Right lung (tissue), 2 donors: ENCODE measurements at regions not wholly inside any gene's neighbourhood (a gene's known extent, or its start where the extent isn't known, plus 50 kb on each side); places are given as distances from the start of the nearest gene placed in this dataset.

Source experiments
- DNase-seq, 2 donors: peaks; one replicate each; pipeline ENCODE4 v3.0.0-alpha.2; 2013

DNA sequence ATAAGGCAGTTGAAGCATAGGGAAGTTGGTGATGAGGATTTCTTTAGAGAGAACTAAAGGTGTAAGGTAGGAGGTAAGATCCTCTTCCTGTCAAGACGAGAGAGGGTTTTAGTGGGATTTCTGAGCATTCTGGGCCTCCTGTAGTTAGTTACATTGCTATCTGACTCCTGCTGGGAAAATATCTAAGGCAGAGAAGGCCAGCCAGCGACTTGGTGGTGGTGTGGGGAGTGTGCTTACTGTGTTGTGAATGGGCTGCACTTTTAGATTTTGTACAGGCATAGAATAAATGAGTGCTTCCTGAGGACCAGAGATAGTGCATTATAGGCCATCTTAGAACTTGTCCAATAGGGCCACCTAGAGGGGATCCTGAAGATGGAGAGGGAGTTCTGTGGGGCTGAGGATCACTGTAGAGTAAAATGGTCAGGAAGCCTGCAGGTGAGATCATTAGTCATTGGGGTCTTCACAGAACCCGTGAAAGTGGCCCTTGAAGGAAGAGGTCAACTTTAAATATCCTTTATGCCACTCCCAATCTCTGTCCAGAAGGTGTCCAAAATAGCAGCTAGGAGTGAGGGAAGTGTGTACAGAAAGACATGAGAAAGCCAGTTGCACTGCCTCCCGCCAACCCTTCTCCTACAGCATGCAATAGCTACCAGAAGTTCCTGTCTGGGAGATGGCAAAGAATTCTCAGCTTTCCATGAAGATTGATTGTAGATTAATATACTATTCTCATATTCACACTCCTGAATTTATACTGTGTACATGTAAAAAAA is 266.6 kb downstream of the POLR1F start:
- DNase-seq: no peak

DNA sequence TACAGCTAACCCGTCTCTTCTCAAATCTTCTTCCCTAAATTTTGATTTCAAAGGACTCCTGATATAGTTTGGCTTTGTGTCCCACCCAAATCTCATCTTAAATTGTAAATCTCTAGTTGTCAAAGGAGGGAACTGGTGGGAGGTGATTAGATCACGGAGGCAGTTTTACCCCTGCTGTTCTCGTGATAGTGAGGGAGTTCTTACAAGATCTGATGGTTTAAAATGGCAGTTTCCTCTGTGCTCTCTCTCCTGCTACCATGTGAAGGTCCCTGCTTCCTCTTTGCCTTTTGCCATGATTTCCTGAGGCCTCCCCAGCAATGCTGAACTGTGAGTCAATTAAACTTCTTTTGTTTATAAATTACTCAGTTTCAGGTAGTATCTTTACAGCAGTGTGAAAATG is 269.3 kb downstream of the POLR1F start:
- DNase-seq: no peak

DNA sequence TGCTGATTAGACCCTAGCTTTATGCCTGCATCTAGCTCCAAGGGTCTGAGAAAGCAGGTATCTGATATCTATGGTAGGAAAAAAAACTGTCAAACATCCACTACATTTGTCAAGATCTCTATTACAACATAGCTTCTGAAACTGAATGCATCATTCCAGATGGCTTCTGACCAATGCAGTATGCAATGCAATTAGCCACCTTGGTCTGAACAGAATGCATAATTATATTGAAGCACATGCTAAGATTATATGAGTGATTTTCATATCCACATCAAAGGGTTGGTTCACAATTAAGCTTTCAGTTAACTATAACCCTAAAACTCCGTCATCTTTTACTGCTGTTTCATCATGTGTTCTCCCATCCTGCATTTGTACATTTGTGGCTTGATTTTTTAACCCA is 271.4 kb downstream of the POLR1F start:
- DNase-seq: no peak

DNA sequence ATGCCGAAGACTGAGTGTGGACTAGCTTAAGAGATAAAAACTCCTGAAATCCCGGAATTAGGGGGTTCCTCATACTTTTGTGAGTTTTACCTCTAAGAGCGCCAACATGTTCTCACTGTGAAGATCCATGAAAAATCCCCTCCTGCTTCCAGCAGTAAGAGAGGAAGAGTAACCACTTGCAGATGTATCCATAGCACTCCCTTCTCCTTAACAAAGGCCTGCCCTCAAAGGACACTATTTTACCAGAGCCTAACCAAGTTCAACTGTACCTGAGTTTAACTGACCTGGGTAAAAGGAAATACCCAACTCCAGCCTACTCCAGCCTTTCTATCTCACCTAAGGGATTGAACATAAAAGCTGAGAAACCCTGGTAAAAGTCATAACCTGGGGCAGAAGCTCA is 280.9 kb downstream of the POLR1F start:
- no peak for DNase-seq

DNA sequence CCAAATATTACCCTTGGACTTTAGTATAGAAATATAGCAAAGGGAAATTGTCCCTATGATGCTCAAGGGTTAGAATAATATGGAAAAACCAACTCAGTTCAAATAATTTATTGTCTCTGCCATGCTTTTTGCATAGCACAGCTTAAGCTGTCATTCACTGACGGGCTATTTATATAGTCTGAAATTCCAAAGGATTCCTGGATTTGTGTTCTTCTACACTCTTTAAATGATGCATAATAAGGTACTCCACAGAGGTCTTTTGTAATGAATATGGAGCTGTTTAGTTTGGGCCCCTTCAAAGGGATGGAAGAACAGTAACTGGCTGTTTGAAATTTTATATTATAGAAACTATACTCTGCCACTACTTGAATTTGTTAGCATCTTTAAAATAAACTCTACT is 276.6 kb upstream of the FERD3L start:
- no peak for DNase-seq

DNA sequence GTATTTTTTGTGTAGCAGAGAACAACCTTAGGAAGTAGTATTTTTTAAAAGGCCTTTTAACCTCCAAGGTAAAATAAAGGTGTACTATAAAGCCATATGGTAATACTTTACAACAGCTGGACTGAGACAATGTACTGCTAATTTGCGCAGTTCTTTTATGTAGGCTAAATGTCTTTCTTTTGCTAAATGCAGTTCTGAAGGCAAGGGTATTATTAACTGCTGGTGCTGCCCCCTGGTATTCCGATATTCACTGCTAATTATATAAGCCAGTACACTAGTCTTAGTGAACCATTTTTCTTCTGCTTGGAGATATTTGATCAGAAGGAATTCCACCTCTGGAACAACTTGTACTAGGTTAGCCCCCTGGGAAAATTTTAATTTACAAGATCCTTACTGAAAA is 272.0 kb upstream of the FERD3L start:
- DNase-seq: no peak

DNA sequence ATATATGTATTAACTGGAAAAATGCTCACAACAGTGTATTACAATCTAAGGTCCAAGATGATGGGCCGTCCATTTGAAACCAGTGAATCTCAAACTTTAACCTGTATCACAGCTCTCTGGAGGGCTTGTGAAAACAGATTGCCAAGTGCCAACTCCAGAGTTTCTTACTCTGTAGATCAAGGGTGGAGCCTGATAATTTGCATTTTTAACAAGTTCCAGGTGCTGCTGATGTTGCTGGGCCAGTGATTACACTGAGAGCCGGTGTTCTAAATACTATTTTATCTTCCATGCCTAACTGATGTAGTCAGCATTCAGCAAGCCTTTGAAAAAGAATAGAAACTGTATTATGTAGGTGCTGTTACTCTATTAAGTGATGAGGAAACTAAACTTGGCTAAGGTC is 269.9 kb upstream of the FERD3L start:
- no peak for DNase-seq

DNA sequence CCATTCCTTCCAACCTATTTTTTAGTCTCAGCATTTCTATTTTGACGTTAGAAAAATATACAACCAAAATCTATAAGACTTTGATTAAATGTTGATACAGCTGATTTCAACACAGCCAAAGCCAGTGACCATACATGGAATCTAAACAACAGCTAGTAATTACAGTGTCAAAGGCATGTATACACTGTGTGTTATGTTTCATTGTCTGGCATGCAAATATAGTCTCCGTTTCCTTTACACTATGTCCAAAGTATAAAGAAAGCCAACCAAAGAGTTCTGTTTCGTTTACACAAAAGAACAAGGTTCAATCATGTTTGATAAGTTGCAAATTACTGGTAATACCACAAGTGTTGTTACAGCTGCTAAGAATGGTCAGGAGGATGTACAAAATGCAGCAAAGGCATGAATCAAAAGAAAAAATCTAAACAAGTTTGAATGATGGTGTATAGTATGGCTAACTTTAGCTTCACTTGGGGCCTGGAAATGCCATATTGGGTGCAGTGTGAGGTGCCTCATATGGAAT is 268.3 kb upstream of the FERD3L start:
- DNase-seq: no peak

DNA sequence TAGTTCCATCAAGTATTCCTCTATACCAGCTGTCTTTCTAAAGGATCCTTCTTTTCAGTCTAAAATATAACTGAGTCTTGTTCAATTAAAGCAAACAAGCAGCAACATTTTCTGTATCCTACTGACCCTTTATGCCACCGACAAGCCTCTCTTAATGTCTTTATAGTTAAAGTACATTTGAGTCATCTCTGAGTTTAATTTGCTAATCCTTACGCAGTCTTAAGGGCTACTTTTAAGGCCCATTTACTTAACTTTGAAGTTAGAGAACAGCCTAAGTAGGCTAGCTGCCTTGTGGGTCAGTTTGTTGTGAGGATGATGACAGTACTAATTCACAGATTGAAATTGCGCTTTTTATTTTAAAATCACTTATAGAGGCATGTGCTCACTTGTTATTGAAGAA is 265.5 kb upstream of the FERD3L start:
- no peak for DNase-seq

DNA sequence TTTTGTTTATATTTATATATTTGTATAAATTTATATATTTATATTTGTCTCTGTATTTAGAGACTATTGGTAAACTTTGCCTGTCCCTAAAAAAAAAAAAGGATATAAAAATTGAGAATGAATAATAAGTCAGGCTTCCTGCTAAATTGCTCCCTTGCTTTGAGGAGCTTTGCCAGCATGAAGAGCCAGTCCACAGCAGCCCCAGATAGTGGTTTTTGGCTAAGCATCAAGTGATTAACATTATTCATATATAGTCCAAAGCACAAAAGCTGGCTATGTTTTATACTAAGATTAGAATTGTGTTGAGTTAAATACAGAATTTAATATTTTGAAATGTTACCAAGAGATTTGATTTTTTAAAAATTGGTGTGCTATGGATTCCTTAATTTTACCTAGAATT is 264.9 kb upstream of the FERD3L start:
- DNase-seq: no peak

DNA sequence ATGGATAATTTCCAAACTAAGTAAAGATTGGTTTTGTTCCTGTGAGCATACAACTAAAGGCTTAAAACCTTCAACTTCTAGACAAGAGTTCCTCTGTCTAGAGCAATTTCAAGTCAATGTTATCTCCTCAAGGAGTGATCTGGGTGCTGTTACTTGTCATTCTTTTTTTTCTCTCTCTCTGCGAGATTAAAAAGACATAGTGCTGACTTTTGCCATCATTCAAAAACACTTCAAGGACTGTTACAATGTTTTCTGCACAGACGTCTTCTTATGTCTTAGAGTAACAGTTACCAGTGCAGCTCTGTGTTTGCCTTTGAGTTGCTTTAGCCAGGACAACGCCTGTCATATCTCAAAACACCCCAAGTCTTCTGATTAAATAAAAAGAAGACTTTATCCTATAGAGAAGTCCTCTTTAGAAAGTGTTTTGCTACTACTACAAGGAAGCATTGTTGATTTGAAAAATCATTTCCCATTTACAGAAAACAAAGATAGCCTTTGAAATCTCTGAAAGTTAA is 263.5 kb upstream of the FERD3L start:
- no peak for DNase-seq

DNA sequence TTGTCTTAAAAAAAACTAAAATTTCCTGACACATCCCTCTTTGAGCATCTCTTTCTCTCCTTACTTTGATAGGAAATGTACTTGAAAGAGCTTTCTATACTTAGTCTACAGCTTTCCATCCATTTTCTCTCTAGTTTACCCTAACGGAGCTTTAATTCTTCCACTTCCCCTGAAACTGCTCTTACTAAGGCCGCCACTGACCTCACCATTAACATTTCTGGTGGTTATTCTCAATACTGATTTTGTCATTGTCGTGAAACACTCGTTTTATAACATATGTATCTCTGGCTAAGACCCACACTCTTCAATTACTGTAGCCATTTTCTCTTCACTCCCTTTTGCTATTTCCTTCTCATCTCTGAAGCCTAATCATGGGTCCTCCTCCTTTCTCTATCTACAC is 262.0 kb upstream of the FERD3L start:
- DNase-seq: no peak

DNA sequence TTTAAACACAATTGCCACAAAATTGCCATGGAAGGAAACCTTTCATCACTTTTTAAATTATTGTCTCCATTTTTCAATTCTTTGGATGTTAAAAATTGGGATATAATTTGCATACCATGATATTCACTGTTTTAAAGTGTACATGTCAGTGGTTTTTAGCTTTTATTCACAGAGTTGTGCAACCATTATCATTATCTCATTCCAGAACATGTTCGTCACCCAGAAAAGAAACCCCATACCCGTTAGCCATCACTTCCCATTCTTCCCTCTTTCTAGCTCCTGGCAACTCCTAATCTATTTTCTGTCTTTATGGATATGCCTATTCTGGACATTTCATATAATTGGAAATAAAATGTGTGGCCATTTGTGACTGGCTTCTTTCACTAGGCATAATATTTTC is 260.3 kb upstream of the FERD3L start:
- DNase-seq: no peak

DNA sequence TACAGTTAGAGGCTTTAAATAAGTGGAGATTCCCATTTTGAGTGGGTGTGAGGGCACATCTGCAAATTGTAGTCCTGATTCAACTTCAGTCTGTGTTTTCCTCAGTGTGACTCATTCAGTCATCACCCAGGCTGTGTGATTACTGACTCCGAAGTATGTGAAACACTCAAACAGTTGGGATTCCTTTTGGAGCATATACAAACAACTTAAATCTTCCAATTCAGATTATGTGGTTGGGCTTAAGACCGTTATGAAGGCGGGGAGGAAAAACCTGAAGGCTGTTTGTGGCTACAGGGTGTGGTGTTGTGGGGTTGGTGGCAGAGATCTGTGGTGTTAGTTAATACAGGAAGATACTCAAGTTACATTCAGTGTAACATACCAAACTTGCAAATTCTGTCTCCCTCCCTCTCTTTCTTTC is 259.7 kb upstream of the FERD3L start:
- DNase-seq: no peak

DNA sequence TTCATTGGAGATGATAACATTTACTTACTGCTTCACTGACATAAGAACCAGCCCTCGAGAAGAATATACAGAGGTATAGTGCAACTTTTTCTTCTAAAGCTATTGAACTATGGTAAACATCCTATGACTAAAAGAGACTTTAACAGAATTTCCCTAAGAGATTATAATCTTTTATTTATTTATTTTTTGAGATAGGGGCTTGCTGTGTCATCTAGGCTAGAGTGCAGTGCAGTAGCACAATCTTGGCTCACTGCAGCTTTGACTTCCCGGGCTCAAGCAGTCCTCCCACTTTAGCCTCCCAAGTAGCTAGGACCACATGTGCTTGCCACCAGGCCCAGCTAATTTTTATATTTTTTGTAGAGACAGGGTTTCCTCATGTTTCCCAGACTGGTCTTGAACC is 258.5 kb upstream of the FERD3L start:
- DNase-seq: no peak

DNA sequence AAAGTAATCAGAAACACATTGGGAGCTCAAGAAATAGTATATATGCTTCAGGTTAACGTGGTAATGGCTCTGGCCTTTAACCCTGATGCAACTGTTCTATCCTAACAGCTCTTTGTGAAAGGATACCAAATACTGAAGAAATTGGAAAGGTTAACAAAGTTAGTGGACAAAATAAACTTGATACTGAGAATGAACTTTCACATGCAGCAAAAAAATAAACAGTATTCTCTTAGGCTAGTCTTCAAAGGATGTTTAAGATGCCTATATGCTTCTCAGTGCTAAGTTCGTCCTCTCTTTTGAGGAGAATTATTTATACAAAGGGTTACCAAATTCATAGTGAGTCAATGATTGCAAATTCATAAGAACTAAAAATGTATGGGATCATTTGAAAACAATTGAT is 256.2 kb upstream of the FERD3L start:
- no peak for DNase-seq

DNA sequence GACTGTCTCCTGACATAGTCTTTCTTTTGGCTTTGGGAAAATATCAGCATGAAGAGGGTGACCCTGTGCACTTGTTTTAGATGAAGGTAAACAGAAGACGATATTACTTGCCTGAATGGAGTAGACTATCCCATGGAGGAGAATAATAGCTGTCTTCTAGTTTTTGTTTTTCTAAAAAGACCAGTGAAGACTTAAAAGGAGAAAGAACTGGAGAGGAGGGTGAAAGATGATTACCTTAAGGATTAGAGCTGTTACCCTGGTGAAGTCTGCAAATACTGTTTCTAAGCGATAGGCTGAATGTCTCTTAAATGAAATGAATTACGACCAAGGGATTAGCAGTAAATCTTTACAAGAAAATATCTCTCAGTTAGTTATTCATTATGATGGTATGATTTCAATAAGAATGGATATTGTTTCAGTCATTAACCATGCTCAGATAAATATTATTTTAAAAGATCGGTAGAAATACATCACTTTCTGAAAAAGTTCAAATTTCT is 255.6 kb upstream of the FERD3L start:
- DNase-seq: no peak

DNA sequence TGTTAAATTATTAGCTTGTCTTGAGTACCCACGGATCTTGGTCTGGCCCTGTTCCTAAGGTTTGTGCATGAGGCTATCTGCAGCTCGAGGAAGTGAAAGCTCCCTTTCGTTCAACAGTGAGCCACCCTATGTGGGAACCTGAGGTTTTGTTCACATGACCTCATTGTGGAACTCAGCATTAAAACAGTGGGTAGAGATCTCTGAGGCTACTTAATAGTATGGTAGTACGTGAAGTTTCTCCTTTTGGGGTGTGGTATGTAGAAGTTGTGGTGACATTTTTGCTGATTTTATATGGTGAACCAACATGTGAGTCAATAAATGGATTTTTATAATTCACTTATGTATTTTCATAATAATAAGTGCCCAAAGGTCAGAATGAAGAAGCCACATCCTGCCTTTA is 252.7 kb upstream of the FERD3L start:
- no peak for DNase-seq

DNA sequence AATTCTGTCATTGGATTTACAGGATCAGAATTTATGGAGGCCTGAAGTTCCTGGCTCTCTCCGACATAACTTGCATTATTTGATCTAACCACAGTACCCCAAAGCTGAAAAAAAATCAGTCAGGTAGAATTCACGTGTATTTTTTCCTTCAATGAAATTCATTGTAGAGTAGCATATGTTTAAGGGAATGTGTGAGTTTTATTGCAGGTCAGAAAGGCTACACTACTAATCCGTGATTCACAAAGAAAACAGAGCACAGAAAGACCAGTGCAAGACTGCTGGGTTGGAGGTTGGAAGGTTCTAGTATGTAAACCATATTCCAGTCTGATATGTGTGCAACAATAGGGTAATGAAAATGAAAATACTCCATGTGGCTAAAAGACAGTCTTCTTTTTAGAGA is 247.0 kb upstream of the FERD3L start:
- DNase-seq: no peak

DNA sequence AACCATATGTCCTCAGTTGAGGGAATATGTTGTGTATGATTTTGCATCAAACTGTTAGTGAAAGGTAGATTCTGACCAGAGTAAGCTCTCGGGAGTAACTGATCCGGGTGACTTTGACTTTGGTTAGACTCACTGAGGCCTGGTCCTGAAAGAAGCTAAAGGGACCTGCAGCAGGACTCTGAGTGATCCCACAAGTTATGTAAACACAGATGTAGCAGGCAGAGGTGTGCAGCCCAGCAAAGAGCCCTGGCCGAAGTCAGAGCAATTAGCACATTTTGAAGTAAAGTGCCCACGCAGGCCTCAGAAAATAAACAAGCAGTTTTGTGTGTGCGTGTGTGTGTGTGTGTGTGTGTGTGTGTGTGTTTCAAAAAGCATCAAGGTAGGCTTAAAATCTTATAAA is 245.6 kb upstream of the FERD3L start:
- no peak for DNase-seq

DNA sequence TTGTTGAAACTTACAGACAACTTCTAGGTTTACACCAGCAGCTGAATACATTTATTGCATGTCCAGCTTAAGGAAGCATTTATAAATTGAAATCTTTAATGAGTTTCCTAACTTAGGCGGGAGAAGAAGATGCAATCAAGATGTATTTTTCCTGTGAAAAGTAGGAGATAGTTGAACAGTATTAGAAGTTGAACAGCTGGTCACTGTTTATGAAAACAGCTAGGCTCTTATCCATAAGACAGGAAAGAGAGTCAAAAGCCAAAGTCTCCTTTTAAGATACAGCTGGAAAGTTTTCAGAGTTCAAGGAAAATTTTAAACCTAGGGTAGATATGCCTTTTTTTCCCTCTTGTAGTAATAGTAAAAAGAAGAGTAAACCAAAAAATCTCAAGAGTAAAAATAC is 236.1 kb upstream of the FERD3L start:
- no peak for DNase-seq

DNA sequence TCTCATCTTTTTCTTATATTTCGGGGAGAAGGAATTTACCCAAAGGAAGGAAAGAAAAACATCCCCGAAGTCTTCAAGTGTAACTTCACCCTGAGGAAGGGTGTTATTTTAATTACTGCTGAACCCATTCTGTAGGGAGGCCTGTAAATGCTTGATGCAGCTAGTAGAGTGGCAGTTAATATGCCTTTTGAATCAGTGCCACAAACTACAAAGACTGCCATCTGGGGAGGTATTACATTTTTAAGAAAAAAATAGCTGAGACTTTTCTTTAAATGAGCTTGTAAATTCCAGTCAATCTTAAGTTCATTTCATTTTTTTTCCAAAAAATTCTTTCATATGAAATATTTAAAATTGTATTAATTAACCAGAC is 233.1 kb upstream of the FERD3L start:
- no peak for DNase-seq

DNA sequence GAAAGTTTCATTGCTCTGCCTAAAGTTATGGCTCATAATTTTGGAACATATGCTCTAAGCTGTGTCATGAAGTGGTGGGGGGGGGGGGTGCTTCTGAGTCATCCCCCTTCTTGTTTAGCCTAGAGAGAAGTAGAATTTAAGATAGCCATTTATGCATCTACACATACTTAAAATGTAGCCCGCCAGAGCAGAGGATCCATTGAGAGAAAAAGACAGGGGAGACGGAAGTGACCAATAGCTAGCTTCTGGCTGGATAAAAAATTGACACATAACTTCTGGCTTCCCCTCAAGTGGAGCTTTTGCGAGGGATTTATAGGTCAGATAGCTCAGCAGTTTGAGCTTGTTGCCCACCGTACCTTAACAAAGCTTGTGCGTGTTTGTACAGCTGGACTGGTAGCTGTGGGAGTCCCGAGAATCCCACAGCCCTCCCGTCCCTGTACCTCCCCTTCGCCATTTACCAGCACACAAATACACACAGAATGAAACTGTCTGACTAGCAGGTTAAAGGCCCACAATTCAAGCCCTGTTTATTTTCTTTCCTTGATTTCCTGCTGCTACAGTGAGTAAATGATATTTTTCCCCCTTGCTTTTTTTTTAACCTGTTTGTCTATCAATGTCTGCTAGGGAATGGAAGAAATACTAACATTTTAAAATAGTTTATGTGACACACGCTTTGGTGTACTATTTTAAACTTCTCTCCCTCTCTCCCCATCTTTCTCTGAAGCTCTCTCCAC is 232.6 kb upstream of the FERD3L start:
- DNase-seq: no peak
